ENCODE measurements at regions not wholly inside any gene's neighbourhood (a gene's known extent, or its start where the extent isn't known, plus 50 kb on each side); places are given as distances from the start of the nearest gene placed in this dataset.
"Not testable (repeated sequence)": the region's sequence is repeated elsewhere in the genome, so short reads cannot be mapped to it uniquely, and the experiment has no call there.

DNA sequence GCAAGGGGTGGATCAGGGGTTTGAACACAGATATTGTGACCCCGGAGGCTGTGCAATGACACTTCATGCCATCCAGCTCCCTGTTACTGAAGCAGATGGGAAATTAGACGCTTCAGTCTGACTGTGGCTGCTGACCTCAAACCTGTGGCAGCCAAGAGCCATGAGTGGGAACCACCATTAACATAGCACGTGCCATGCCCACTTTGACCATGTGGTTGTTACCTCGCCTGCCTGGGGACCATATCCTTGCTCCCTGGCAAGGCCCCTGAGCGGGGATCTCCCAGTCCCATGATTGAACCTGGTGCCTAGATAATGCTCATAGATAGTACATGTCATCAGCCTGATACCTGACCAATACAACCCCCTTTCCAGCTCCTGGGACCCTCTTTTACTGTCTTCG, 68.9 kb downstream of the CYP26B1 start:
- TF ChIP-seq CTCF (IDR thresholded peaks at IDR 0.05) (no peak), POLR2A (IDR thresholded peaks at IDR 0.05) (no peak)
- WGBS, 2 donors: 82 to 89% methylated on average over 6 of the region's 6 CpGs
- intact Hi-C loops (cut with DNase I; ENCODE audit: low total_unique reads): no loop called here
- no peak overlapping the region for H3K4me3 ChIP-seq (ENCODE audit: low read depth, poor library complexity, severe bottlenecking)
- DNase-seq (ENCODE audit: low spot score in 2 of 2): peak in 1 of 2 donors; percentile 32

- WGBS, 2 donors: 95% methylated on average over 1 of the region's 1 CpG
- no peak for TF ChIP-seq POLR2A (IDR thresholded peaks at IDR 0.05)
- TF ChIP-seq CTCF (IDR thresholded peaks at IDR 0.05): no peak
- H3K4me3 ChIP-seq (ENCODE audit: low read depth, poor library complexity, severe bottlenecking): no peak overlapping the region
- DNase-seq (ENCODE audit: low spot score in 2 of 2): no peak
- intact Hi-C loops (cut with DNase I; ENCODE audit: low total_unique reads): no loop called here
These were observed 69.9 kb downstream of the CYP26B1 start for GRCh38 chr2:72077702-72078169.

- intact Hi-C loops (cut with DNase I; ENCODE audit: low total_unique reads); H3K4me3 ChIP-seq (ENCODE audit: low read depth, poor library complexity, severe bottlenecking); DNase-seq (ENCODE audit: low spot score in 2 of 2): not testable (repeated sequence)
- 86 to 90% methylated on average over 8 of the region's 8 CpGs for WGBS, 2 donors
These were observed 74.3 kb downstream of the CYP26B1 start for GRCh38 chr2:72073373-72073772.

DNA sequence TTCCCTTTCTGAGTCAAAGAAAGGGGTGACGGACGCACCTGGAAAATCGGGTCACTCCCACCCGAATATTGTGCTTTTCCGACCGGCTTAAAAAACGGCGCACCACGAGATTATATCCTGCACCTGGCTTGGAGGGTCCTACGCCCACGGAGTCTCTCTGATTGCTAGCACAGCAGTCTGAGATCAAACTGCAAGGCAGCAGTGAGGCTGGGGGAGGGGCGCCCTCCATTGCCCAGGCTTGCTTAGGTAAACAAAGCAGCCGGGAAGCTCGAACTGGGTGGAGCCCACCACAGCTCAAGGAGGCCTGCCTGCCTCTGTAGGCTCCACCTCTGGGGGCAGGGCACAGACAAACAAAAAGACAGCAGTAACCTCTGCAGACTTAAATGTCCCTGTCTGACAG, 83.5 kb downstream of the CYP26B1 start:
- WGBS, 2 donors: 88% methylated on average over 11 of the region's 14 CpGs; no CpG with 5 or more reads in 1 of the 2 donors
- H3K4me3 ChIP-seq (ENCODE audit: low read depth, poor library complexity, severe bottlenecking); intact Hi-C loops (cut with DNase I; ENCODE audit: low total_unique reads); DNase-seq (ENCODE audit: low spot score in 2 of 2): not testable (repeated sequence)

GRCh38 chr2:72062336-72062735, 85.3 kb downstream of the CYP26B1 start:
- no peak for DNase-seq (ENCODE audit: low spot score in 2 of 2)
- WGBS, 2 donors: 92% methylated on average over 3 of the region's 3 CpGs
- no peak overlapping the region for H3K4me3 ChIP-seq (ENCODE audit: low read depth, poor library complexity, severe bottlenecking)
- intact Hi-C loops (cut with DNase I; ENCODE audit: low total_unique reads): no loop called here
- TF ChIP-seq POLR2A (IDR thresholded peaks at IDR 0.05) (no peak), CTCF (IDR thresholded peaks at IDR 0.05) (no peak)

GRCh38 chr2:72057308-72057707, 90.4 kb downstream of the CYP26B1 start:
- 89 to 90% methylated on average over 1 of the region's 1 CpG for WGBS, 2 donors
- no peak for DNase-seq (ENCODE audit: low spot score in 2 of 2)
- TF ChIP-seq CTCF (IDR thresholded peaks at IDR 0.05) (no peak), POLR2A (IDR thresholded peaks at IDR 0.05) (no peak)
- H3K4me3 ChIP-seq (ENCODE audit: low read depth, poor library complexity, severe bottlenecking): no peak overlapping the region
- intact Hi-C loops (cut with DNase I; ENCODE audit: low total_unique reads): no loop called here

DNA sequence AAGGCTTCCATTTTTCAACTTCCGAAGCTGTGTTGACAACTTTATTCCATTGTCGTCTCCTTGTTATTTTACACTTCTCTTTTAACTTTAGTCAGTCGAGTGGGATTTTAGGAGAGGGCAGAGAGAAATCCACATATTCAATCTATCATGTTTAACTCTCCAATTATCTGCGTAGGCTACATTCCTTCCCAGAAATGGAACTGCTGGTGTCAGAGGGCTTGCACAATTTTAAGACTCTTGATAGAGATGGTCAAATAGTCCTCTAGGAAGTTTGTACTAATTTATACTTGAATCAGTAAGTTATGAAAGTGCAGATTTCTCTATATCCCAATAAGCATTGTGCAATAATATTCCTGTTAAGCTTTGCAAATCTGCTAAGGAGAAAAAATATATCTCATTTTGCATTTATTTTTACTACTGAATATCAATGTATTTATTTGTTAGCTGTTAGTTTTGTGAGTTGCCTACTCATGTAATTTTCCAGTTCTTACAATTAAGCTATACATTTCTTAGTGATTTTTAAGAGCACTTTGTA, 95.6 kb downstream of the CYP26B1 start:
- no peak overlapping the region for H3K4me3 ChIP-seq (ENCODE audit: low read depth, poor library complexity, severe bottlenecking)
- WGBS, 2 donors: 63 to 70% methylated on average over 4 of the region's 4 CpGs
- no peak for TF ChIP-seq CTCF (IDR thresholded peaks at IDR 0.05)
- no peak for TF ChIP-seq POLR2A (IDR thresholded peaks at IDR 0.05)
- intact Hi-C loops (cut with DNase I; ENCODE audit: low total_unique reads): no loop called here
- no peak for DNase-seq (ENCODE audit: low spot score in 2 of 2)
